HG03159 (cell line): ENCODE measurements at regions not wholly inside any gene's neighbourhood (a gene's known extent, or its start where the extent isn't known, plus 50 kb on each side); places are given as distances from the start of the nearest gene placed in this dataset.
"Not testable (repeated sequence)": the region's sequence is repeated elsewhere in the genome, so short reads cannot be mapped to it uniquely, and the experiment has no call there.

Experiments used
- ATAC-seq: cut with Tn5 transposase; IDR thresholded peaks from one replicate; pipeline ENCODE4 v1.9.1; 2021; ENCODE audit warnings: mild to moderate bottlenecking, moderate library complexity; ENCODE audit not compliant: unreplicated experiment

- ATAC-seq: no peak
These were observed 253.4 kb downstream of the SP3 start for GRCh38 chr2:173711816-173712215.

GRCh38 chr2:173713904-173714555 lies 251.1 kb downstream of the SP3 start:
- no peak for ATAC-seq

GRCh38 chr2:173715441-173715840 lies 249.7 kb downstream of the SP3 start:
- ATAC-seq: no peak

GRCh38 chr2:173716458-173717052 lies 248.6 kb downstream of the SP3 start:
- ATAC-seq: no peak

- ATAC-seq: no peak
These were observed 245.7 kb downstream of the SP3 start for GRCh38 chr2:173719471-173719870.

- no peak for ATAC-seq
These were observed 244.9 kb downstream of the SP3 start for GRCh38 chr2:173720306-173720705.

- ATAC-seq: no peak
These were observed 230.4 kb downstream of the SP3 start for GRCh38 chr2:173734797-173735196.

GRCh38 chr2:173737954-173738575 lies 227.1 kb downstream of the SP3 start:
- ATAC-seq: not testable (repeated sequence)

GRCh38 chr2:173739006-173739405 lies 226.2 kb downstream of the SP3 start:
- ATAC-seq: no peak

GRCh38 chr2:173740639-173741038 lies 224.5 kb downstream of the SP3 start:
- no peak for ATAC-seq

- ATAC-seq: no peak
These were observed 223.4 kb downstream of the SP3 start for GRCh38 chr2:173741759-173742158.

- ATAC-seq: no peak
These were observed 218.1 kb downstream of the SP3 start for GRCh38 chr2:173747035-173747434.

GRCh38 chr2:173749315-173749714 lies 215.9 kb downstream of the SP3 start:
- ATAC-seq: no peak

GRCh38 chr2:173750353-173750801 lies 214.8 kb downstream of the SP3 start:
- no peak for ATAC-seq

GRCh38 chr2:173750831-173751230 lies 214.3 kb downstream of the SP3 start:
- ATAC-seq: no peak

GRCh38 chr2:173751245-173751975 lies 213.8 kb downstream of the SP3 start:
- ATAC-seq: no peak

GRCh38 chr2:173752152-173752551 lies 213.0 kb downstream of the SP3 start:
- ATAC-seq: no peak

GRCh38 chr2:173753441-173753840 lies 211.7 kb downstream of the SP3 start:
- ATAC-seq: no peak

GRCh38 chr2:173754165-173754564 lies 211.0 kb downstream of the SP3 start:
- no peak for ATAC-seq

GRCh38 chr2:173754837-173755236 lies 210.3 kb downstream of the SP3 start:
- ATAC-seq: no peak

GRCh38 chr2:173755798-173756197 lies 209.4 kb downstream of the SP3 start:
- no peak for ATAC-seq

- no peak for ATAC-seq
These were observed 205.2 kb downstream of the SP3 start for GRCh38 chr2:173759959-173760358.
